Lower leg skin (tissue), 4 donors: ENCODE measurements at regions not wholly inside any gene's neighbourhood (a gene's known extent, or its start where the extent isn't known, plus 50 kb on each side); places are given as distances from the start of the nearest gene placed in this dataset.

Experiments used
- DNase-seq, 2 donors: peaks; one replicate each; pipeline ENCODE4 v3.0.0-alpha.2; 2019; ENCODE audit warnings: low spot score in 2 of 2
- H3K4me3 ChIP-seq: fragments of 200-600 bp; sonication (generic); 2 replicates; pipeline ENCODE4 v1.5.1; 2017; ENCODE audit warnings: mild to moderate bottlenecking, low read depth; ENCODE audit not compliant: poor library complexity, severe bottlenecking
- CTCF ChIP-seq, 3 donors: fragments of 450-650 bp; IDR thresholded peaks; one replicate each; pipeline ENCODE4 v1.5.1; 2016; ENCODE audit warnings: antibody characterized with exemption in 3 of 3, mild to moderate bottlenecking in 3 of 3, moderate library complexity in 2 of 3
- POLR2A ChIP-seq, 2 donors: fragments of 450-650 bp; IDR thresholded peaks; one replicate each; pipeline ENCODE4 v1.6.1; 2016 to 2017; ENCODE audit warnings: antibody characterized with exemption in 2 of 2, mild to moderate bottlenecking in 1 of 2, moderate library complexity in 1 of 2
- WGBS, 2 donors: methylation state at CpG; one replicate each; pipeline ENCODE4 v1.1.5; 2018; 5-methylcytosine and 5-hydroxymethylcytosine counted together
- intact Hi-C: fragments of 100-400 bp; cut with DNase I; formaldehyde crosslinking; loops from one replicate; pipeline ENCODE4 v1.15.0; 2023; ENCODE audit warnings: low total_unique reads

DNA sequence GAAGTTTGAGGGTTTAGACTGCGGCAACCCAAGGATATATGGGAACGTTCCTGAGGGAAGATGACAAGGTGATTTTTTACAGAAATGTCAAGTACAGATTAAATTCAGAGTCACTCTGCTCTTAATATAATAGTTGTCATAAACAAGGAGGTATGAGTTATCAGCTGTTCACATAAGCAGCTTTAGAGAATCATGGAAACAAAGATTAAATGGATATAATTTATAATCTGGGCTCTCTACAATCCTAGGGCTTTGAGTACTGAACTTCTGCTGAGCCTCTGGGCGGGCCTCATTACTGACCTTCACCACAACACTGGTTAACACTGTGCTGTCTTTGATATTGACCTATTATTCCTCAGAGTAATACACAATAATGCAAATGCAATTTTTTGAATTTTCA, 577.8 kb downstream of the RPS29 start:
- no peak overlapping the region for H3K4me3 ChIP-seq
- no peak for DNase-seq
- TF ChIP-seq POLR2A (IDR thresholded peaks at IDR 0.05) (no peak), CTCF (IDR thresholded peaks at IDR 0.05) (no peak)
- intact Hi-C loops: no loop called here
- WGBS, 2 donors: 82% methylated on average over 3 of the region's 3 CpGs

DNA sequence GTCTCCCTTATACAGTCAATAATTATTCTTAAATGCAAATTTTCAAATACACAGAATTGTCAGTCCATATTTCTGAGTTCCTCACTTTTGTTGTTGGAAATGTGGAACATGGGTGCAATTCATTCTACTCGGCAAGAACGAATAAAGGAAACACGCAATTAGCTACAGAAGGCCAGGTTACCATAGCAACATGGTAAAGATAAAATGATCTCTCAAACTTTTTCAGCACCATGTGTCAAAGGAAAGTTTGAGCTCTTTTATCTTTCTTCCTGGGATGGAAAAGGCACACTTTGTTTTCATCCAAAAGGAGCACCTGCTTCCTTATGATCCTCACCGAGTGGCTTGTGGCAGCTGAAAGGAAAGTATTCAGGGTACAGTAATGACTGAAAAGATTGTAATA, 595.0 kb downstream of the RPS29 start:
- 72 to 81% methylated on average over 4 of the region's 4 CpGs for WGBS, 2 donors
- intact Hi-C loops: no loop called here
- TF ChIP-seq CTCF (IDR thresholded peaks at IDR 0.05): no peak
- TF ChIP-seq POLR2A (IDR thresholded peaks at IDR 0.05): no peak
- no peak overlapping the region for H3K4me3 ChIP-seq
- no peak for DNase-seq

GRCh38 chr14:48983351-48983888, 602.8 kb downstream of the RPS29 start:
- no peak for TF ChIP-seq CTCF (IDR thresholded peaks at IDR 0.05)
- no peak for TF ChIP-seq POLR2A (IDR thresholded peaks at IDR 0.05)
- WGBS, 2 donors: 42 to 52% methylated on average over 6 of the region's 6 CpGs
- no peak for DNase-seq
- no peak overlapping the region for H3K4me3 ChIP-seq
- intact Hi-C loops: no loop called here

- WGBS, 2 donors: 76 to 77% methylated on average over 1 of the region's 1 CpG
- no peak overlapping the region for H3K4me3 ChIP-seq
- TF ChIP-seq CTCF (IDR thresholded peaks at IDR 0.05): no peak
- TF ChIP-seq POLR2A (IDR thresholded peaks at IDR 0.05): no peak
- intact Hi-C loops: no loop called here
- DNase-seq: no peak
Measured at GRCh38 chr14:48974994-48975393, 611.2 kb downstream of the RPS29 start.

- TF ChIP-seq CTCF (IDR thresholded peaks at IDR 0.05) (no peak), POLR2A (IDR thresholded peaks at IDR 0.05) (no peak)
- H3K4me3 ChIP-seq: no peak overlapping the region
- intact Hi-C loops: no loop called here
- DNase-seq: no peak
Measured at GRCh38 chr14:48973151-48973550, 613.0 kb downstream of the RPS29 start.

DNA sequence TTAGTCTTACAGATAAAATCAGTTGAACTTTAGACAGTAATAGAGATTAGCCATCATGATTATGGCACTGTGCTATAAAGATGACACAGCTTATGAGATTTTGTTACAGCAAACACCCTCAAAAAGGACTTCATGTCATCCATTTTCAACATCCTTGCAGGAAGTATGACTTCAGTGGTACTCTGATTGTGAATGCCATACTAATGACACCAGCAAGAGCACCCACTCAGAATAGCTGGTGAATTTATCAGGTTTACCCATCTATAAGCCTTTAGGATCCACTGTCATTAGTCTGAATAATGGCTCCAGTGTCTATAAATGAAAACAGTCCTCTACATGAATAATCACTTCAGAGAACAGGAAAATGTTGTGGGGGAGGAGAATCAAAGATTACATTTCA, 615.2 kb downstream of the RPS29 start:
- H3K4me3 ChIP-seq: no peak overlapping the region
- TF ChIP-seq CTCF (IDR thresholded peaks at IDR 0.05) (no peak), POLR2A (IDR thresholded peaks at IDR 0.05) (no peak)
- intact Hi-C loops: no loop called here
- no peak for DNase-seq
